HCT116 (cell line): ENCODE measurements at regions not wholly inside any gene's neighbourhood (a gene's known extent, or its start where the extent isn't known, plus 50 kb on each side); places are given as distances from the start of the nearest gene placed in this dataset.

Experiments used
- ATAC-seq: fragments of 200-7000 bp; cut with Tn5 transposase; 2 replicates; pipeline ENCODE4 v1.9.1; 2020; ENCODE audit warnings: mild to moderate bottlenecking, moderate library complexity
- BruUV-seq: library from RNA; stranded (reverse); fragments of 400-500 nt; replicated peaks from 2 replicates; lab custom pipeline; 2021; lab: Mats Ljungman, UMichigan
- CTCF ChIA-PET: fragments of 300-600 bp; sonication (Branson Sonifier 250); formaldehyde crosslinking; loops from one replicate; lab custom pipeline; 2021; ENCODE audit warnings: antibody characterized with exemption; lab: Charles Lee
- POLR2A ChIA-PET: fragments of 300-600, 350-600 bp; sonication (Branson Sonifier 250); formaldehyde crosslinking; loops from one replicate; lab custom pipeline; 2021; ENCODE audit warnings: antibody characterized with exemption; lab: Charles Lee
- RAD21 ChIA-PET, 2 experiments: fragments of 300-600 bp; sonication (Branson Sonifier 250); formaldehyde crosslinking; loops; one replicate each; lab custom pipeline; 2023; ENCODE audit warnings: low total read pairs in 2 of 2; ENCODE audit not compliant: uncharacterized antibody in 2 of 2, unreplicated experiment in 2 of 2, low non-redundant PET in 1 of 2; lab: Charles Lee
- DNase-seq: peaks from one replicate; pipeline ENCODE4 v3.0.0-alpha.2; 2010; ENCODE audit warnings: low read depth, low spot score
- H2AFZ ChIP-seq: fragments of 200-600 bp; shearing (Covaris generic), sonication (generic); 2 replicates; pipeline ENCODE4 v1.6.1; 2017; ENCODE audit warnings: low read depth, mixed run types, mixed read lengths, antibody characterized with exemption, low read length; ENCODE audit not compliant: poor library complexity, severe bottlenecking
- H3K27ac ChIP-seq: 2 replicates; pipeline ENCODE4 v1.5.1; 2012; ENCODE audit warnings: low read depth, low read length
- H3K27me3 ChIP-seq: fragments of 200-600 bp; sonication (generic); 2 replicates; pipeline ENCODE4 v1.6.1; 2016; ENCODE audit warnings: mixed run types, low read length, mixed read lengths; ENCODE audit not compliant: insufficient read depth
- H3K36me3 ChIP-seq, 2 experiments: fragments of 200-500 bp in 1 of 2; fragments of 200-600 bp in 1 of 2; sonication (Bioruptor generic) in 1 of 2; sonication (generic) in 1 of 2; 2 replicates each; pipeline versions ENCODE4 v1.5.1 to v1.6.1; 2014 to 2016; ENCODE audit warnings: low read length in 2 of 2, inconsistent platforms in 1 of 2, mixed read lengths in 1 of 2, mixed run types in 1 of 2; ENCODE audit not compliant: insufficient read depth in 2 of 2, control insufficient read depth in 1 of 2
- H3K4me1 ChIP-seq, 2 experiments: fragments of 200-600 bp in 1 of 2; sonication (generic) in 1 of 2; 2 replicates each; pipeline versions ENCODE4 v1.5.1 to v1.6.1; 2012 to 2017; ENCODE audit warnings: low read length in 2 of 2, inconsistent platforms in 1 of 2, mild to moderate bottlenecking in 1 of 2, mixed read lengths in 1 of 2, mixed run types in 1 of 2, moderate library complexity in 1 of 2; ENCODE audit not compliant: insufficient read depth in 2 of 2, control insufficient read depth in 1 of 2
- H3K4me2 ChIP-seq: fragments of 200-600 bp; sonication (generic); 2 replicates; pipeline ENCODE4 v1.6.1; 2017; ENCODE audit warnings: mixed run types, low read length, mixed read lengths
- H3K4me3 ChIP-seq, 2 experiments: fragments of 200-600 bp in 1 of 2; sonication (generic) in 1 of 2; replicated peaks in 1 of 2; 2 replicates each; pipeline ENCODE4 v1.5.1; 2011 to 2016; ENCODE audit warnings: low read length in 2 of 2, control low read depth in 1 of 2, low read depth in 1 of 2, mild to moderate bottlenecking in 1 of 2, mixed read lengths in 1 of 2, mixed run types in 1 of 2
- H3K79me2 ChIP-seq: fragments of 200-600 bp; sonication (generic); 2 replicates; pipeline ENCODE4 v1.6.1; 2017; ENCODE audit warnings: mild to moderate bottlenecking, mixed run types, low read length, moderate library complexity, mixed read lengths; ENCODE audit not compliant: insufficient read depth
- H3K9ac ChIP-seq: fragments of 200-600 bp; sonication (generic); 2 replicates; pipeline ENCODE4 v1.6.1; 2016; ENCODE audit warnings: low read length, mixed read lengths
- H3K9me2 ChIP-seq: fragments of 200-600 bp; sonication (generic), shearing (Covaris generic); 2 replicates; pipeline ENCODE4 v1.6.1; 2017; ENCODE audit warnings: mixed run types, mild to moderate bottlenecking, moderate library complexity; ENCODE audit not compliant: insufficient read depth
- H3K9me3 ChIP-seq, 2 experiments: fragments of 200-500 bp in 1 of 2; fragments of 200-600 bp in 1 of 2; sonication (Bioruptor generic) in 1 of 2; sonication (generic) in 1 of 2; 2 replicates each; pipeline ENCODE4 v1.6.1; 2014 to 2017; ENCODE audit warnings: low read length in 2 of 2, mixed read lengths in 2 of 2, inconsistent platforms in 1 of 2, low read depth in 1 of 2, mild to moderate bottlenecking in 1 of 2, mixed run types in 1 of 2, moderate library complexity in 1 of 2; ENCODE audit not compliant: control insufficient read depth in 1 of 2, insufficient read depth in 1 of 2
- H4K20me1 ChIP-seq: fragments of 200-600 bp; sonication (generic), shearing (Covaris generic); 2 replicates; pipeline ENCODE4 v1.6.1; 2017; ENCODE audit warnings: mixed run types, mild to moderate bottlenecking, moderate library complexity; ENCODE audit not compliant: insufficient read depth
- ATF3 ChIP-seq: IDR thresholded peaks from 2 replicates; pipeline ENCODE4 v1.6.1; 2012
- CBX3 ChIP-seq: IDR thresholded peaks from 2 replicates; pipeline ENCODE4 v1.6.1; 2012; ENCODE audit warnings: low read depth
- ELF1 ChIP-seq: IDR thresholded peaks from 2 replicates; pipeline ENCODE4 v1.6.1; 2012; ENCODE audit warnings: low read depth, borderline replicate concordance
- JUND ChIP-seq: IDR thresholded peaks from 2 replicates; pipeline ENCODE4 v1.6.1; 2012
- POLR2A ChIP-seq: IDR thresholded peaks from 2 replicates; pipeline ENCODE4 v1.7.0; 2011; ENCODE audit warnings: borderline replicate concordance; ENCODE audit not compliant: insufficient read depth, insufficient read length; ENCODE audit errors: extremely low read depth
- RAD21 ChIP-seq: IDR thresholded peaks from 2 replicates; pipeline ENCODE4 v1.6.1; 2012; ENCODE audit warnings: low read depth, mild to moderate bottlenecking
- SP1 ChIP-seq: IDR thresholded peaks from 2 replicates; pipeline ENCODE4 v1.6.1; 2012; ENCODE audit warnings: low read depth
- TCF7L2 ChIP-seq: IDR thresholded peaks from 2 replicates; pipeline ENCODE4 v1.7.0; 2011; ENCODE audit warnings: borderline replicate concordance, inconsistent platforms; ENCODE audit not compliant: insufficient read depth, insufficient read length; ENCODE audit errors: extremely low read depth
- YY1 ChIP-seq: IDR thresholded peaks from 2 replicates; pipeline ENCODE4 v1.6.1; 2011; ENCODE audit warnings: low read length, low read depth, moderate library complexity, mild to moderate bottlenecking; ENCODE audit not compliant: insufficient replicate concordance; ENCODE audit errors: extremely low read depth
- ZBTB33 ChIP-seq: IDR thresholded peaks from 2 replicates; pipeline ENCODE4 v1.6.1; 2011; ENCODE audit warnings: mild to moderate bottlenecking, low read length, moderate library complexity; ENCODE audit not compliant: insufficient replicate concordance; ENCODE audit errors: extremely low read depth
- intact Hi-C: fragments of 100-400 bp; cut with micrococcal nuclease; formaldehyde crosslinking; loops from 2 replicates; pipeline ENCODE4 v1.10.0; 2022

- no peak overlapping the region for H3K4me3 ChIP-seq
- DNase-seq (no peak), ATAC-seq (no peak)
- no peak overlapping the region for H3K4me2 ChIP-seq
- no TSS peak for BruUV-seq
- H3K9ac ChIP-seq = no peak overlapping the region
- ChIA-PET RAD21 (no interaction called here), CTCF (no interaction called here), POLR2A (no interaction called here)
- H3K36me3 ChIP-seq = no peaks in the 10 kb centered on the region
- intact Hi-C loops = no loop called here
- no peaks in the 10 kb centered on the region for H3K79me2 ChIP-seq
- H3K9me3 ChIP-seq = no peaks in the 10 kb centered on the region
- H3K9me2 ChIP-seq = no peaks in the 10 kb centered on the region
- no peaks in the 10 kb centered on the region for H3K4me1 ChIP-seq
- no peak overlapping the region for H2AFZ ChIP-seq
- no peak for TF ChIP-seq ATF3
- TF ChIP-seq POLR2A = no peak
- no peak for TF ChIP-seq SP1
- TF ChIP-seq RAD21 = no peak
- no peak for TF ChIP-seq CBX3
- TF ChIP-seq TCF7L2 = no peak
- no peak for TF ChIP-seq YY1
- TF ChIP-seq ZBTB33 = no peak
- TF ChIP-seq JUND = no peak
- no peak for TF ChIP-seq ELF1
- no peak overlapping the region for H3K27ac ChIP-seq
- H4K20me1 ChIP-seq = no peaks in the 10 kb centered on the region
- no peaks in the 10 kb centered on the region for H3K27me3 ChIP-seq
These were observed 167.9 kb upstream of the STMND1 start for GRCh38 chr6:16933961-16934360.
